Motor neuron (in vitro differentiated cells): ENCODE measurements at regions not wholly inside any gene's neighbourhood (a gene's known extent, or its start where the extent isn't known, plus 50 kb on each side); places are given as distances from the start of the nearest gene placed in this dataset.

Source experiments
- ATAC-seq, 8 experiments: fragments of 200-7000 bp; cut with Tn5 transposase; replicated peaks in 6 of 8; 2 replicates each; pipeline ENCODE4 v1.8.0; 2021; ENCODE audit warnings: mild to moderate bottlenecking in 8 of 8, moderate library complexity in 8 of 8
- H3K27ac ChIP-seq, 2 donors: fragments of 250-450 bp; sonication (Bioruptor Pico); 2 replicates each; pipeline ENCODE4 v1.9.0; 2021; ENCODE audit warnings: antibody characterized with exemption in 2 of 2, mild to moderate bottlenecking in 2 of 2, moderate library complexity in 1 of 2
- H3K4me1 ChIP-seq, 2 donors: fragments of 250-450 bp; sonication (Bioruptor Pico); replicated peaks in 1 of 2; 2 replicates each; pipeline ENCODE4 v1.6.1; 2021; ENCODE audit warnings: antibody characterized with exemption in 2 of 2, mild to moderate bottlenecking in 2 of 2, moderate library complexity in 1 of 2
- H3K4me3 ChIP-seq, 5 donors: fragments of 250-450 bp; sonication (Bioruptor Pico); 2 replicates each; pipeline ENCODE4 v1.9.0; 2021; ENCODE audit warnings: antibody characterized with exemption in 5 of 5, mild to moderate bottlenecking in 5 of 5, moderate library complexity in 4 of 5
- WGBS, 10 experiments: fragments of 450-650 bp; shearing (Covaris generic); methylation state at CpG; one replicate each; pipeline ENCODE4 v1.0.0; 2022; 5-methylcytosine and 5-hydroxymethylcytosine counted together
- in situ Hi-C, 9 experiments: fragments of 400-800 bp; cut with MboI; loops; one replicate each; pipeline ENCODE4 v1.15.0; 2021; ENCODE audit warnings: low sequenced_read_pairs in 9 of 9, low pct_unique_long_range_greater_than_20kb in 2 of 9; ENCODE audit not compliant: unreplicated experiment in 9 of 9

- WGBS, 10 experiments: 10 to 86% (median 63%) methylated on average over 1 to 2 of the region's 2 CpGs
- Histone ChIP-seq H3K4me1 (peaks cover 11 to 16% of the 10 kb centered on the region in 2 donors), H3K27ac (no peak overlapping the region), H3K4me3 (no peak overlapping the region)
- in situ Hi-C loops: no loop called here
- no peak for ATAC-seq
Measured at GRCh38 chr17:56023851-56024250, 129.4 kb upstream of the ANKFN1 start.

DNA sequence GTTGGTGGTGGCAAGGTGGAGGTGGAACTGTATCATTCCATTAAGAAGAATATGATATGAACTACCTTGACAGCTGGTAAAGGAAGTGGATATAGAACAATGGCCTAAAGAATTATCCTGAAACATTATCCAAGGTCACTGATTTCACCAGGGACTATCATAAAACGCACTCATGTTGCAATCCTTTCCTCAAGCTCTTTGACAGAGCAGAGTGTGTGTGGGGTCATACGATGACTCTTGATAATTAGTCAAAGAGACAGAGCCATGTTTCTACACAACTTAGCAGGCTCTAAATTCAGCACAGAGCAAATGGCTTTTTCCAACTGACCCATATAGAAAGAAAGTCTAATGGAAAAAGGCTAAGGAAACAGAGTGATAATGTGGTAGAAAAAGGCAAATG is 126.4 kb upstream of the ANKFN1 start:
- WGBS, 10 experiments: 0 to 100% (median 33%) methylated on average over 1 to 2 of the region's 2 CpGs; no CpG with 5 or more reads in 3 of the 10 experiments
- in situ Hi-C loops: no loop called here
- H3K27ac ChIP-seq: no peak overlapping the region
- ATAC-seq: peak in 5 of 8 experiments; percentile 46 to 95 (median 94)
- H3K4me1 ChIP-seq: peaks cover 11 to 16% of the 10 kb centered on the region in 2 donors
- no peak overlapping the region for H3K4me3 ChIP-seq

DNA sequence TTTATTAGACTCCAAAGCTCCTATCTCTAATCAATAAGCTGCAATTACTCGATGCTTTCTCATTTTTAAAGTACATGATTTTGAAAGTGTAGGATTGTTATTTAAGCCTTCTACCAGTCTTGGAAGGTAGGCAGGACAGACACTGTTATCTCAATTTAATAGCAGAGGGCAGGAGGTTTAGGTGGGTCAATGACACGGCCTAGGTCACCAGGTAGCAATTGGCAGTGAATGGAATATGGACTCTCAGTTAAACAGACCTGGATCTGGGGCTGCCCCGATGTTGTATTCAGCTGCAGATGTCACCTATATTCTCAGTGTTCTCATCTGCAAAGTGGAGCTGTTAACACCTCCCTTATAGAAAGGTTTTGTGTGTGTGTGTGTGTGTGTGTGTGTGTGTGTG is 124.4 kb upstream of the ANKFN1 start:
- in situ Hi-C loops: no loop called here
- Histone ChIP-seq H3K4me1 (peaks cover 11 to 16% of the 10 kb centered on the region in 2 donors), H3K27ac (no peak overlapping the region), H3K4me3 (no peak overlapping the region)
- 0 to 81% (median 43%) methylated on average over 1 to 3 of the region's 3 CpGs; no CpG with 5 or more reads in 1 of the 10 experiments for WGBS, 10 experiments
- no peak for ATAC-seq

DNA sequence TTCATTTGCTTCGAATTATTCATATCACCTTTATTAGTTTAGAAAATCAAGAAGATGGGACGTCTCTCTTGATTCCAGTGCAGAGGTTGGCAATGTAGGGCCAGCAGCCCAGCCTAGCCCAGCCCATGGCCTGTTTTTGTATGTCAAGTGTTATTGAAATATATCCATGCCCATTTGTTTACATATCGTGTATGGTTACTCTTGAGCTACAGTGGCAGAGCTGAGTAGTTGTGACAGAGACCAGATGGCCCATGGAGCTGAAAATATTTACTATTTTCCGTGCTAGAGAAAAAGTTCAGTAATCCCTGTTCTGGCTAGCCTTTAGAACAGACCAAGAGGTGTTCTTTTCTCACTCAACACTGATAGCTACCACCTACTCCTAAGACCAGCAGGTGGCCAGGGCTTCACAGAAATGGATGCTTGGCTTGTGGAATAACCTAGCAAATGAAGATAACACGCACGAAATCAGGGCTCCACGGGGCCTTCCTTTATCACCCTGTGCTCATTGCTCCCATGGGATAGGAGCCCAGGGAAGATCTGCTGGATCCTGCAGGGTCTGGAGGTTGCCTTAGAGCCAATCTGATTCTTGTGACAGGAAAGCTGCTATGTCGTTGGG is 123.2 kb upstream of the ANKFN1 start:
- in situ Hi-C loops: no loop called here
- no peak for ATAC-seq

DNA sequence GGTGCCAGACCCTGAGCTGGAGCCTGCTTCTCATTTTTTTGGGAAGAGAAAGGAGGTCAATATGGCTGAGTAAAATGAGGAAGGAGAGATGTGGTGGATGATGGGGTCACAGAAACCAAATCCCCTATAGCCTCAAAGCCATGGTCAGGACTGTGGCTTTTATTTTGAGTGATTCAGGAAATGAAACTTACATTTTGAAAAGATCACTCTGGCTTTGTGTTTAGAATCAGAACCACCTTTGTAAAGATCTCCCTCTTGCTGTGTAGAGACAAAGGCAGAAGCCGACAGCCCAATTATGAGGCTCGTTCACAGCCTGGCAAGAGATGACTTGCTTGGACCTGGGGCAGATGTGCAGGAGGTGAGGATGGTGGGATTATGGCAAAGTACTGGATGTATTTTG is 121.6 kb upstream of the ANKFN1 start:
- in situ Hi-C loops: no loop called here
- H3K4me3 ChIP-seq: no peak overlapping the region
- ATAC-seq: no peak
- H3K4me1 ChIP-seq: peaks cover 5 to 11% of the 10 kb centered on the region in 2 donors
- WGBS, 10 experiments: 66 to 88% (median 74%) methylated on average over 2 of the region's 2 CpGs; no CpG with 5 or more reads in 5 of the 10 experiments
- no peak overlapping the region for H3K27ac ChIP-seq

More for the DNA sequence above, 123.2 kb upstream of the ANKFN1 start:
- H3K4me3 ChIP-seq: no peak overlapping the region
- WGBS, 10 experiments: 0 to 88% (median 80%) methylated on average over 2 to 6 of the region's 8 CpGs; no CpG with 5 or more reads in 2 of the 10 experiments
- no peak overlapping the region for H3K27ac ChIP-seq
- peaks cover 11 to 16% of the 10 kb centered on the region in 2 donors for H3K4me1 ChIP-seq

GRCh38 chr17:56034197-56034635 is 119.1 kb upstream of the ANKFN1 start:
- WGBS, 10 experiments: 0 to 96% (median 75%) methylated on average over 1 to 6 of the region's 6 CpGs; no CpG with 5 or more reads in 2 of the 10 experiments
- in situ Hi-C loops: no loop called here
- H3K4me3 ChIP-seq: no peak overlapping the region
- ATAC-seq: peak in 2 of 8 experiments; percentile 97 to 99
- no peak overlapping the region for H3K27ac ChIP-seq
- H3K4me1 ChIP-seq: peaks cover 11 to 15% of the 10 kb centered on the region in 2 donors

GRCh38 chr17:56038131-56038530 is 115.1 kb upstream of the ANKFN1 start:
- Histone ChIP-seq H3K4me3 (no peak overlapping the region), H3K27ac (no peak overlapping the region), H3K4me1 (peaks cover 16 to 20% of the 10 kb centered on the region in 2 donors)
- 38 to 66% (median 47%) methylated on average over 2 to 6 of the region's 6 CpGs; no CpG with 5 or more reads in 4 of the 10 experiments for WGBS, 10 experiments
- peak in 5 of 8 experiments; percentile 44 to 98 (median 95) for ATAC-seq
- in situ Hi-C loops: no loop called here

- no peak for ATAC-seq
- in situ Hi-C loops: no loop called here
- Histone ChIP-seq H3K27ac (no peak overlapping the region), H3K4me1 (peaks cover 4% of the 10 kb centered on the region in 2 donors), H3K4me3 (no peak overlapping the region)
- WGBS, 10 experiments: 0 to 93% (median 45%) methylated on average over 1 to 9 of the region's 9 CpGs
Measured at GRCh38 chr17:56045872-56046271, 107.4 kb upstream of the ANKFN1 start.

DNA sequence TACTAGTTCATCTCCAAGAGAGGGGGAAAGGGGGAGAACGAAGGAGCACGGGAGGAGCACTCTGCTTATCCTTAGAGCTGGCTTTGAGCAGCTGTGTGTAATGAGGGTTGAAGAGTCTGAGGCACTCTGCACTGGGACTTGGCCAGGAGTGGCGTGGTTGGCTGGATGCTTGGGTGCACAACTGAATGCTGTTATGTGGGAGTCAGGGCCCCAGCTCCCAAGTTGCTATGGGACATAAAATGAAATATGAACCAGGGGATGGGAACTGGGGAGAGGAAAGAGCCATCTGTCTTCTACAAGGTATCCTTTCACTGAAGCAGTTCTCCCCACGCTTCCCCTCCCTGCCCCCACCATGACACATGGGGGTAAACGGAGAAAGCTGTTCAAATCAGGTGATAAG is 105.9 kb upstream of the ANKFN1 start:
- no peak overlapping the region for H3K27ac ChIP-seq
- H3K4me1 ChIP-seq: peaks cover 4% of the 10 kb centered on the region in 2 donors
- 0 to 57% methylated on average over 2 of the region's 5 CpGs; no CpG with 5 or more reads in 8 of the 10 experiments for WGBS, 10 experiments
- no peak overlapping the region for H3K4me3 ChIP-seq
- in situ Hi-C loops: no loop called here
- no peak for ATAC-seq

DNA sequence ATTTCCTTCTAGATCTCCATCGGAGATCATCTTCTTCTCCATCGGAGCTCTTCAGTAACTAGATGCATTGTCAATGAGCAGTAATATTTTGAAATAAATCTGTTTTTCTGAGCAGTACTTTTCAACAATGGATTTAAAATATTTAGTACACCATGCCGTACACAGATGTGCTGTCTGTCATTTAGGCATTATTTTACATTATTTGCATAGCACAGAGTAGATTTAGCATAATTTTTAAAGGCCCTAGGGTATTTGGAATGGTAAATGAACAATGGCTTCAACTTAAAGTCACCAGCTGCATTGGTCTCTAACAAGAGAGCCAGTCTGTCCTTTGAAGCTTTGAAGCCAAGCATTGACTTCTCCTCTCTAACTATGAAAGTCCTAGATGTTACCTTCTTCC is 95.4 kb upstream of the ANKFN1 start:
- H3K4me1 ChIP-seq: no peaks in the 10 kb centered on the region
- H3K4me3 ChIP-seq: no peak overlapping the region
- H3K27ac ChIP-seq: no peak overlapping the region
- in situ Hi-C loops: no loop called here
- ATAC-seq: peak in 3 of 8 experiments; percentile 56 to 82 (median 72)
- 0 to 100% (median 83%) methylated on average over 1 to 3 of the region's 3 CpGs; no CpG with 5 or more reads in 1 of the 10 experiments for WGBS, 10 experiments

DNA sequence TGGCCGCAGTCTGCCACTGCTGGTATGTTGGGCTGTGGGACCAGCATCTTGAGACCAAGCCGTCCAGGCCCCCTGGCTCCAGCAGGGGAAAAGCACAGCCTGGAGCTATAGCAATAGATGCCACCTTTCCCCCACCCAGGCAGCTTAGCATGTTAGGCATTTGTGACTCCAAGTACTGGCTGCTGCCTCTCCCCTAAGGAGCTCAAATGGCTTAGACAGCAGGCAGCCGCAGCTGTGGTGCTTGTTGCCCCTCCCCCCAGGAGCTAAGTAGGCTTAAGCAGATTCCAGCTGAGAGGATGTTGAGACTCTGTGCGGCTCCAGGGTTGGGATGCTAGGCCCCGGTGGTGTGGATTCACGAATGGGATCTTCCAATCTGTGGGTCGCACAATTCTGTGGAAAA is 88.8 kb upstream of the ANKFN1 start:
- H3K4me3 ChIP-seq: no peak overlapping the region
- no peak overlapping the region for H3K27ac ChIP-seq
- in situ Hi-C loops: no loop called here
- no peak for ATAC-seq
- H3K4me1 ChIP-seq: no peaks in the 10 kb centered on the region
- 0 to 64% (median 31%) methylated on average over 2 to 5 of the region's 7 CpGs; no CpG with 5 or more reads in 6 of the 10 experiments for WGBS, 10 experiments

DNA sequence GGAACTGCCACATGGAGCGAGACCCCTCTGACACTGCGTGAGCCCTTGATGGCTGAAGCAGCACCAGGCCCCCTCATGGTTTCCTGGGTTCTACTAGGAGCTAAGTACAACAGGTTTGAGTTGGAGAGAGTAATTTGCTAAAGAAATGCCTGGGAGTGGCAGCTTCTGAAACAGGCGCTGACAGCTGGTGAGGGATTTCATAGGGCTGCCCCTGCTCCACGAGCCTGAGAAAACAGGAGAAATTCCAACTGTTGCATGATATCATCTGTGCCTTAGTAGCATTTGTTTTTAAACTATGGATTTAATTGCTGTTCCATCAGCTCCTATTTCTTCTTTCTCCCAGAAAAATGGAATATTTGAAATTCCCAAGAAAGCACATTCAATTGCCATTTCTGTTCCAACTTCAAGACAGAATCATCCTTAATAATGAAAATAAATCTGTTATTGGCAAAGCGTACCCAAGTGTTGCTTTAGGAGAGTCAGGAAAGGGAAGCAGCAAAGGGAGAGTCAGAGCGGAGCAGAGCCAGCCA is 78.8 kb upstream of the ANKFN1 start:
- H3K4me1 ChIP-seq: no peaks in the 10 kb centered on the region
- 0 to 94% (median 70%) methylated on average over 1 to 5 of the region's 6 CpGs; no CpG with 5 or more reads in 1 of the 10 experiments for WGBS, 10 experiments
- peak in 2 of 8 experiments; percentile 31 to 43 for ATAC-seq
- H3K4me3 ChIP-seq: no peak overlapping the region
- in situ Hi-C loops: no loop called here
- no peak overlapping the region for H3K27ac ChIP-seq

- no peak for ATAC-seq
- no peak overlapping the region for H3K27ac ChIP-seq
- no peak overlapping the region for H3K4me3 ChIP-seq
- in situ Hi-C loops: no loop called here
- no peaks in the 10 kb centered on the region for H3K4me1 ChIP-seq
Measured at GRCh38 chr17:56076980-56077379, 76.3 kb upstream of the ANKFN1 start.

GRCh38 chr17:56083475-56083874 is 69.8 kb upstream of the ANKFN1 start:
- WGBS, 10 experiments: 0 to 100% (median 71%) methylated on average over 1 to 2 of the region's 2 CpGs; no CpG with 5 or more reads in 3 of the 10 experiments
- Histone ChIP-seq H3K27ac (no peak overlapping the region), H3K4me3 (no peak overlapping the region), H3K4me1 (no peaks in the 10 kb centered on the region)
- peak in 1 of 8 experiments; percentile 23 for ATAC-seq
- in situ Hi-C loops: no loop called here
